Activated CD8-positive, alpha-beta memory T cell treated with anti-CD3 and anti-CD28 coated beads, Interleukin-2, amount 10 ng/mL, durations not matched to agents 7 days and 5 days (primary cell): ENCODE measurements at regions not wholly inside any gene's neighbourhood (a gene's known extent, or its start where the extent isn't known, plus 50 kb on each side); places are given as distances from the start of the nearest gene placed in this dataset.
"Not testable (repeated sequence)": the region's sequence is repeated elsewhere in the genome, so short reads cannot be mapped to it uniquely, and the experiment has no call there.

Experiments
- ATAC-seq: fragments of 150-1000 bp; cut with Tn5 transposase; one replicate; pipeline ENCODE4 v1.10.0; 2021; ENCODE audit warnings: moderate library complexity
- CTCF ChIA-PET: fragments of 350-600 bp; sonication (Branson Sonifier 250); formaldehyde crosslinking; loops from one replicate; lab custom pipeline; 2021; ENCODE audit warnings: antibody characterized with exemption; lab: Charles Lee
- DNase-seq: peaks from one replicate; pipeline ENCODE4 v3.0.0-alpha.2; 2020
- H3K27ac Mint-ChIP-seq: one replicate; pipeline ENCODE4 v1.8.0; 2021; ENCODE audit warnings: mild to moderate bottlenecking, mixed read lengths
- H3K27me3 Mint-ChIP-seq: one replicate; pipeline ENCODE4 v1.8.0; 2021; ENCODE audit warnings: mixed read lengths
- H3K36me3 Mint-ChIP-seq: one replicate; pipeline ENCODE4 v1.8.0; 2021; ENCODE audit warnings: mild to moderate bottlenecking, mixed read lengths
- H3K4me1 Mint-ChIP-seq: one replicate; pipeline ENCODE4 v1.8.0; 2021; ENCODE audit warnings: mixed read lengths
- H3K4me3 Mint-ChIP-seq: one replicate; pipeline ENCODE4 v1.8.0; 2021; ENCODE audit warnings: mild to moderate bottlenecking, moderate library complexity, mixed read lengths
- H3K9me3 Mint-ChIP-seq: one replicate; pipeline ENCODE4 v1.8.0; 2022; ENCODE audit warnings: low read depth, mixed read lengths

- peaks cover 18% of the 10 kb centered on the region for H3K36me3 Mint-ChIP-seq
- H3K27me3 Mint-ChIP-seq, H3K4me3 Mint-ChIP-seq, H3K9me3 Mint-ChIP-seq, CTCF ChIA-PET, DNase-seq: not testable (repeated sequence)
- peak; percentile 60 for ATAC-seq
- H3K27ac Mint-ChIP-seq: peak overlapping the region; percentile 40
- peaks cover 23% of the 10 kb centered on the region for H3K4me1 Mint-ChIP-seq
These were observed 72.7 kb upstream of the NPIPB12 start for GRCh38 chr16:29578898-29579297.

- Mint-ChIP-seq H3K36me3 (peaks cover 14% of the 10 kb centered on the region), H3K4me1 (peaks cover 32% of the 10 kb centered on the region)
- DNase-seq, H3K4me3 Mint-ChIP-seq, H3K9me3 Mint-ChIP-seq, H3K27ac Mint-ChIP-seq, H3K27me3 Mint-ChIP-seq, CTCF ChIA-PET, ATAC-seq: not testable (repeated sequence)
These were observed 75.6 kb upstream of the NPIPB12 start for GRCh38 chr16:29581764-29582163.

- H3K9me3 Mint-ChIP-seq, DNase-seq, H3K27me3 Mint-ChIP-seq, CTCF ChIA-PET, ATAC-seq, H3K36me3 Mint-ChIP-seq: not testable (repeated sequence)
- Mint-ChIP-seq H3K27ac (peak overlapping the region; percentile 83), H3K4me3 (peak overlapping the region; percentile 62), H3K4me1 (peaks cover 41% of the 10 kb centered on the region)
These were observed 71.1 kb upstream of the SPN start for GRCh38 chr16:29591919-29592318.

- H3K4me1 Mint-ChIP-seq: peaks cover 40% of the 10 kb centered on the region
- H3K4me3 Mint-ChIP-seq: peak overlapping the region; percentile 87
- CTCF ChIA-PET: interaction anchor here (1.3 kb wide), 1 partner anchor 68 kb away, joined by 3 read pairs; no protein-coding TSS in a partner anchor
- ATAC-seq (peak; percentile 79), DNase-seq (peak; percentile 80)
- H3K36me3 Mint-ChIP-seq, H3K27me3 Mint-ChIP-seq, H3K9me3 Mint-ChIP-seq: not testable (repeated sequence)
- H3K27ac Mint-ChIP-seq: peak overlapping the region; percentile 93
These were observed 68.7 kb upstream of the SPN start for GRCh38 chr16:29594269-29594925.

GRCh38 chr16:29594926-29595838 lies 67.9 kb upstream of the SPN start:
- H3K4me1 Mint-ChIP-seq: peaks cover 41% of the 10 kb centered on the region
- H3K4me3 Mint-ChIP-seq: peak overlapping the region; percentile 77
- H3K27me3 Mint-ChIP-seq, H3K36me3 Mint-ChIP-seq, H3K9me3 Mint-ChIP-seq: not testable (repeated sequence)
- ATAC-seq (peak; percentile 78), DNase-seq (peak; percentile 94)
- CTCF ChIA-PET: interaction anchor here (1.3 kb wide), 1 partner anchor 67 kb away, joined by 3 read pairs; no protein-coding TSS in a partner anchor
- peak overlapping the region; percentile 86 for H3K27ac Mint-ChIP-seq

GRCh38 chr16:29597030-29597429 lies 66.0 kb upstream of the SPN start:
- H3K27me3 Mint-ChIP-seq, H3K4me3 Mint-ChIP-seq, ATAC-seq, DNase-seq, H3K36me3 Mint-ChIP-seq, CTCF ChIA-PET, H3K9me3 Mint-ChIP-seq: not testable (repeated sequence)
- Mint-ChIP-seq H3K4me1 (peaks cover 47% of the 10 kb centered on the region), H3K27ac (peak overlapping the region; percentile 36)

- peak; percentile 88 for DNase-seq
- H3K27me3 Mint-ChIP-seq, H3K9me3 Mint-ChIP-seq, H3K36me3 Mint-ChIP-seq: not testable (repeated sequence)
- peak overlapping the region; percentile 96 for H3K27ac Mint-ChIP-seq
- H3K4me3 Mint-ChIP-seq: peak overlapping the region; percentile 76
- CTCF ChIA-PET: interaction anchor here (0.7 to 0.8 kb wide), 2 partner anchors 13 to 61 kb away, joined by 3 to 4 read pairs; no protein-coding TSS in a partner anchor
- peaks cover 67% of the 10 kb centered on the region for H3K4me1 Mint-ChIP-seq
- ATAC-seq: peak; percentile 72
These were observed 62.7 kb upstream of the SPN start for GRCh38 chr16:29600111-29601000.

GRCh38 chr16:29602247-29602625 lies 60.8 kb upstream of the SPN start:
- CTCF ChIA-PET, H3K36me3 Mint-ChIP-seq, H3K9me3 Mint-ChIP-seq, DNase-seq, H3K27me3 Mint-ChIP-seq, ATAC-seq: not testable (repeated sequence)
- H3K4me1 Mint-ChIP-seq: peaks cover 62% of the 10 kb centered on the region
- H3K27ac Mint-ChIP-seq: peak overlapping the region; percentile 85
- peak overlapping the region; percentile 51 for H3K4me3 Mint-ChIP-seq

GRCh38 chr16:29602683-29603088 lies 60.4 kb upstream of the SPN start:
- CTCF ChIA-PET, DNase-seq, H3K27me3 Mint-ChIP-seq, ATAC-seq, H3K9me3 Mint-ChIP-seq, H3K4me3 Mint-ChIP-seq: not testable (repeated sequence)
- Mint-ChIP-seq H3K27ac (peak overlapping the region; percentile 85), H3K4me1 (peaks cover 65% of the 10 kb centered on the region), H3K36me3 (peaks cover 13% of the 10 kb centered on the region)

GRCh38 chr16:29604631-29605549 lies 58.2 kb upstream of the SPN start:
- Mint-ChIP-seq H3K36me3 (peaks cover 12% of the 10 kb centered on the region), H3K4me1 (peaks cover 70% of the 10 kb centered on the region), H3K27ac (peak overlapping the region; percentile 78)
- DNase-seq, H3K9me3 Mint-ChIP-seq, ATAC-seq, CTCF ChIA-PET, H3K4me3 Mint-ChIP-seq, H3K27me3 Mint-ChIP-seq: not testable (repeated sequence)

- H3K4me3 Mint-ChIP-seq, H3K9me3 Mint-ChIP-seq, H3K27me3 Mint-ChIP-seq, ATAC-seq, DNase-seq, CTCF ChIA-PET: not testable (repeated sequence)
- Mint-ChIP-seq H3K4me1 (peaks cover 66% of the 10 kb centered on the region), H3K27ac (peak overlapping the region; percentile 49), H3K36me3 (peaks cover 12% of the 10 kb centered on the region)
These were observed 57.3 kb upstream of the SPN start for GRCh38 chr16:29605593-29606205.
